ENCODE measurements at regions not wholly inside any gene's neighbourhood (a gene's known extent, or its start where the extent isn't known, plus 50 kb on each side); places are given as distances from the start of the nearest gene placed in this dataset.
"Not testable (repeated sequence)": the region's sequence is repeated elsewhere in the genome, so short reads cannot be mapped to it uniquely, and the experiment has no call there.

DNA sequence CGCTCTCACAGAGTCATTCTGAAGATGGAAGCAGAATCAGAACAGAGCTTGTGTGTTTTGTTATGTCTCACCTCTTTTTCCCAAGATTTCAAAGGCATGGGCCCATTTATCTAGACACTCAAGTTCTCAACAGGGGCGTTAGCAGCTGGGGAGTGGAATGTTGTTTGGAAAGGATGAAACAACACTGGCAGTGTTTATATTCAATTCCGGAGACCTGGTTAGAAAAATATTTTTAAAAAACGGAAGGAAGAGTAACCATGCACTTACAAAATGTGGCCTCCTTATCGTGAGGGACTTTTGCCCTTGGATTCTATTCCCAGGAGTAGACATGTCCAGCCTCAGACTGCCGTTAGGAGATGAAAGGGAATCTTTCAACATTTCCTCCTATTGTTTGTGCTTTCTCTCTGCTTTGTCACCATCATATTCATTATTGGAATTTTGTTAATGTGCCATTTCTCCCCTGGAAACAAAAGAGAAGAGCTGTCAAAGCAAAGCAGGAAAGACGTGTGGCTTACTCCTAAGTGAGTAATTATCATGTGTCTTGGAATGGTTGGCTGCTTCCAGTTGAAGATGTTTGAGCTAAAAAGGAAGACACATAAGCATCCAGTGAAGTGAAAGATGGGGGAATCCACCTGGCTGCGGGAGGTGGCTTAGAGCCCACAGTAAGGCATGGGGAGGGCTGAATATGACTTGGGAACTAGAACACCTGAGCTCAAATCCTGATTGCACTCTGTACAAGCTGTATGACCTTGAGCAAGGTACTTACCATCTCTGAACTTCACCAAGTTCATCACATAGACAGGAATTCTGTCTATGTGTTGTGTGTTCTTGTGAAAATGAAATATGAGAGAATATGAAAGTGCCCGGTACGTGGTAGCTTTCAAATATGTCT is 71.7 kb upstream of the JUN start:
- no peak for TF ChIP-seq EP300 (IDR thresholded peaks at IDR 0.05)
- TF ChIP-seq CTCF (IDR thresholded peaks at IDR 0.05): no peak
- no peak for TF ChIP-seq POLR2A (IDR thresholded peaks at IDR 0.05)
- no peak for TF ChIP-seq POLR2AphosphoS5 (IDR thresholded peaks at IDR 0.05)
- WGBS, 2 donors: 87 to 91% methylated on average over 10 of the region's 10 CpGs
- Histone ChIP-seq H3K27me3 (no peaks in the 10 kb centered on the region), H3K36me3 (no peaks in the 10 kb centered on the region), H3K27ac (no peak overlapping the region), H3K4me1 (no peaks in the 10 kb centered on the region), H3K9me3 (no peaks in the 10 kb centered on the region), H3K4me3 (no peak overlapping the region)
- intact Hi-C loops (cut with DNase I): no loop called here
- DNase-seq: no peak

DNA sequence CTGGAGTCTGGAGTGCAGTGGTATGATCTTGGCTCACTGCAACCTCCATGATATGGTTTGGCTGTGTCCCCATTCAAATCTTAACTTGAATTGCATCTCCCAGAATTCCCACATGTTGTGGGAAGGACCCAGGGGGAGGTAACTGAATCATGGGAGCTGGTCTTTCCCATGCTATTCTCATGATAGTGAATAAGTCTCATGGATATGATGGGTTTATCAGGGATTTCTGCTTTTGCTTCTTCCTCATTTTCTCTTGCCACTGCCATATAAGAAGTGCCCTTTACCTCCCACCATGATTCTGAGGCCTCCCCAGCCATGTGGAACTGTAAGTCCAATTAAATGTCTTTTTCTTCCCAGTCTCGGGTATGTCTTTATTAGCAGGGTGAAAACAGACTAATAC is 72.4 kb upstream of the JUN start:
- 97 to 98% methylated on average over 1 of the region's 1 CpG for WGBS, 2 donors

GRCh38 chr1:58857680-58858673 is 74.1 kb upstream of the JUN start:
- no peak overlapping the region for H3K27ac ChIP-seq
- DNase-seq: no peak
- no peak overlapping the region for H3K4me3 ChIP-seq
- H3K36me3 ChIP-seq: no peaks in the 10 kb centered on the region
- no peaks in the 10 kb centered on the region for H3K27me3 ChIP-seq
- no peaks in the 10 kb centered on the region for H3K9me3 ChIP-seq
- H3K4me1 ChIP-seq: no peaks in the 10 kb centered on the region
- TF ChIP-seq POLR2AphosphoS5 (IDR thresholded peaks at IDR 0.05) (no peak), EP300 (IDR thresholded peaks at IDR 0.05) (no peak), CTCF (IDR thresholded peaks at IDR 0.05) (no peak)
- intact Hi-C loops (cut with DNase I): no loop called here
- WGBS, 2 donors: 46 to 52% methylated on average over 3 of the region's 3 CpGs

More for the DNA sequence above, 72.4 kb upstream of the JUN start:
- H3K27ac ChIP-seq; DNase-seq; H3K4me1 ChIP-seq; H3K27me3 ChIP-seq; H3K4me3 ChIP-seq; H3K9me3 ChIP-seq; H3K36me3 ChIP-seq; intact Hi-C loops (cut with DNase I): not testable (repeated sequence)

GRCh38 chr1:58859769-58860485 is 76.1 kb upstream of the JUN start:
- no peak for DNase-seq
- WGBS, 2 donors: 97 to 98% methylated on average over 3 of the region's 3 CpGs
- Histone ChIP-seq H3K4me3 (no peak overlapping the region), H3K27ac (no peak overlapping the region), H3K4me1 (no peaks in the 10 kb centered on the region), H3K36me3 (no peaks in the 10 kb centered on the region), H3K27me3 (no peaks in the 10 kb centered on the region), H3K9me3 (no peaks in the 10 kb centered on the region)
- intact Hi-C loops (cut with DNase I): no loop called here
- no peak for TF ChIP-seq EP300 (IDR thresholded peaks at IDR 0.05)
- no peak for TF ChIP-seq POLR2A (IDR thresholded peaks at IDR 0.05)
- no peak for TF ChIP-seq CTCF (IDR thresholded peaks at IDR 0.05)
- no peak for TF ChIP-seq POLR2AphosphoS5 (IDR thresholded peaks at IDR 0.05)

Data from sigmoid colon (tissue), 6 donors.